OCI-LY7 (cell line): ENCODE measurements at regions not wholly inside any gene's neighbourhood (a gene's known extent, or its start where the extent isn't known, plus 50 kb on each side); places are given as distances from the start of the nearest gene placed in this dataset.

Experiments
- EZH2phosphoT487 ChIP-seq: fragments of 200-600 bp; sonication (generic); IDR thresholded peaks from 2 replicates; pipeline ENCODE4 v1.6.1; 2018; ENCODE audit warnings: low read depth, borderline replicate concordance, mild to moderate bottlenecking, mixed run types, antibody characterized with exemption, low read length, moderate library complexity, mixed read lengths
- TF ChIP-seq, protein P1 (sequence below): fragments of 200-600 bp; sonication (generic); conservative IDR thresholded peaks from 2 replicates; pipeline ENCODE4 v1.5.1; 2014; ENCODE audit warnings: mild to moderate bottlenecking, antibody characterized with exemption, low read length, moderate library complexity, mixed read lengths

DNA sequence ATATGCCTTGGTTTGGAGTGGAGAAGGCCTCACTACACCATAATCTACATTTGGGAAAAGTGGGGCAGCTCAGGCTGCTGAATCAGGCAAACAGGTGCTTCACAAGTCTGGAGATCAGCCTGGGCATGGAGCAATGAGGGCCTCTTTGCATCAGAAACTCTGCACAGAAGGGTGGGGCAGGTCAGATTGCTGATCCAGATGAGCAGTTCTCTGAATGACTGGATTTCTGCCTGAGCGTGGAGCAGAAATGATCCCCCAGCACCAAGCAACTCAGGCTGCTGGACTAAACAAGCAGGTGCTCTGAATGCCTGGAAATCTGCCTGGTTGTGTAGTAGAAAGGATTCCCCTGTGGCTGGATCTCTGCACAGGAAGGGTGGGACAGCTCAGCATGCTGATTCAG, 605.3 kb upstream of the ZNF804A start:
- TF ChIP-seq, protein P1, sequence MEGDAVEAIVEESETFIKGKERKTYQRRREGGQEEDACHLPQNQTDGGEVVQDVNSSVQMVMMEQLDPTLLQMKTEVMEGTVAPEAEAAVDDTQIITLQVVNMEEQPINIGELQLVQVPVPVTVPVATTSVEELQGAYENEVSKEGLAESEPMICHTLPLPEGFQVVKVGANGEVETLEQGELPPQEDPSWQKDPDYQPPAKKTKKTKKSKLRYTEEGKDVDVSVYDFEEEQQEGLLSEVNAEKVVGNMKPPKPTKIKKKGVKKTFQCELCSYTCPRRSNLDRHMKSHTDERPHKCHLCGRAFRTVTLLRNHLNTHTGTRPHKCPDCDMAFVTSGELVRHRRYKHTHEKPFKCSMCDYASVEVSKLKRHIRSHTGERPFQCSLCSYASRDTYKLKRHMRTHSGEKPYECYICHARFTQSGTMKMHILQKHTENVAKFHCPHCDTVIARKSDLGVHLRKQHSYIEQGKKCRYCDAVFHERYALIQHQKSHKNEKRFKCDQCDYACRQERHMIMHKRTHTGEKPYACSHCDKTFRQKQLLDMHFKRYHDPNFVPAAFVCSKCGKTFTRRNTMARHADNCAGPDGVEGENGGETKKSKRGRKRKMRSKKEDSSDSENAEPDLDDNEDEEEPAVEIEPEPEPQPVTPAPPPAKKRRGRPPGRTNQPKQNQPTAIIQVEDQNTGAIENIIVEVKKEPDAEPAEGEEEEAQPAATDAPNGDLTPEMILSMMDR, result no peak
- no peak for TF ChIP-seq EZH2phosphoT487
